TTC549 (cell line): ENCODE measurements at regions not wholly inside any gene's neighbourhood (a gene's known extent, or its start where the extent isn't known, plus 50 kb on each side); places are given as distances from the start of the nearest gene placed in this dataset.
A peak's percentile ranks its signal among the peaks of the same experiment; 100 is the strongest.

Experiments used
- FAIRE-seq: peaks from 2 replicates; lab custom pipeline; 2012; peaks lifted over from hg19 to GRCh38; lab: Jason Lieb, UNC

DNA sequence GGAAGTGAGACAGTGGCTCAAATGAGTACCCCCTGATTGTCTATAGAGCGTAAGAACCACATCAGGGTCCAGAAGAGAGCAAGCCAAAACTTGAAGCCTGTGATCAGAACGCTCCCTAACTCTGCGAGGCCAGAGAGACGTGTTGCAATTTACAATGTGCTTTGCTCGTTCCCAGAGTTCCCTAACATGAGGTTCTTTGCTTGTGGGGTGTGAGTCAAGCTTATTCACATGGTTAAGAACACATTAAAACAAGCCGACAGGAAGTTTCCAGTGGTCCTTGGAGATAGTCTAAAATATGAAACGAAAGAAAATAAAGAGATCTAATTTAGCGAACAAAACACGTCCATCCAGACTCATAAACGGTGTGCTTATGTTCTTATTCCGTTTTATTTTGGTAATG lies 702.3 kb downstream of the TRIML1 start:
- FAIRE-seq = no peak

DNA sequence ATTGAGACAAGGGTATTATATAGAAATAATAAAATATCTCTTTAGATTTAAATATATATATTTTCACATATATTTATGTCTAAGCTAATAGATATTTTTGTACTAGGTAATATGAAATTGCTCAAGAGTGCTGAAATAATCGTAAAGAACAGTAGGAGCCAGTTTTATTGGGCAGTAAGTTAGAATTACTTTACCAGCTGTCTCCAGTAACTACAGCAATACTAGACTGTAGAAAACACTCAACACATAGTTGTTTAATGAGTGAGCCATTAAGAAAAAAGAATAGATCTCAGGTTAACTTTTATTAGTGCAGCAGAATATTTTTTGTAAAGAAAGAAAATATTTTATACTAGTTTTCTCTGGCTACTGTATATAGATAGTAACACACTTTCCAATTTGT lies 715.2 kb downstream of the TRIML1 start:
- FAIRE-seq = no peak

DNA sequence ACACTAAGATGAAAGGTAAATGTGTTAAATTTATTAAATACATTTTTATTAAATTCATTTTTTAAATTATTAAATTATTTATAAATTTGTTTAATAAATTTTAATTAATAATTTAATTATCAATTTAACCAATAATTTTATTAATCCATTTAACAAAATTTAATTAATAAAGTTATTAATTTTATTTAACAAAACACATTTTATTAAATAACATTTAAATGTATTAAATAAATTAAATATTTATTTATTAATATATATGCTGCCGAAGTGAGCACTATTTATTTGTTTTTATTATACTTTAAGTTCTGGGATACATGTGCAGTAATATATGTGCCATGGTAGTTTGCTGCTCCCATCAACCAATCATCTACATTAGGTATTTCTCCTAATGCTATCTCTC lies 719.5 kb downstream of the TRIML1 start:
- peak; percentile 95 for FAIRE-seq

DNA sequence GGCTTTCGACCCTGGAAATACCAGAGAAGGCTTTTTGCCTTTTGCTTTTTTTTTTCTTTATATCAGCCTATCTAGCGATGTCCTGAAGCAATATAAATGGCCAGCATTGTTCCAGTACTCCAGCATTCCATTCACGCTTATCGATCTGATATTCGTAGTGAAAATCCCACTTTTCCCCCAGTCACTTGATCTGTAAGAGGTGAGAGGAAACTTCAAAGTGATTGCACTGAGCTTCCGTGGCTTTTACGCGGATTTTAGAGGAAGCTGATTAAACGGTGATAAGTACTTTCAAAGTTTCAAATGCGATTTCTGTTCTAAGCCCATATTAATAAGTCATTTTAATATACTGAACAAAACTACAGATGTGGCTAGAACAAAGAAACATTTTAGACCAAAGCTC lies 725.5 kb downstream of the TRIML1 start:
- no peak for FAIRE-seq

DNA sequence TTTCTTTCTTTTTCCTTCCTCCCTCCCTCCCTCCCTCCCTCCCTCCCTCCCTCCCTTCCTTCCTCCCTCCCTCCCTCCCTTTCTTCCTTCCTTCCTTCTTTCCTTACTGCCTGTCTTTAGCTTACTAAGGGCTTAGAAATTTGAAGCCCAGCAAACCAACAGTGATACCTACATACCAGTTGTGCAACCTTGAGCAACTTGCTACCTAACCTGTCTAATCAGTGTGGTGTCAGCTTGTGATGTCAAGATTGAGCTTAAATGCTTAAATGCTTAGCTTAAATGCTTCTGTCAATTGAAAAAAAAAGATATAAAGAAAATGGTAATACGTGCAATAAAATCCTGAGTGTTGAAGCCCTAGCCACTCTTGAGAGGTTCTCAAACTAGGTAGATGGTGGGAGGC lies 728.6 kb downstream of the TRIML1 start:
- no peak for FAIRE-seq

DNA sequence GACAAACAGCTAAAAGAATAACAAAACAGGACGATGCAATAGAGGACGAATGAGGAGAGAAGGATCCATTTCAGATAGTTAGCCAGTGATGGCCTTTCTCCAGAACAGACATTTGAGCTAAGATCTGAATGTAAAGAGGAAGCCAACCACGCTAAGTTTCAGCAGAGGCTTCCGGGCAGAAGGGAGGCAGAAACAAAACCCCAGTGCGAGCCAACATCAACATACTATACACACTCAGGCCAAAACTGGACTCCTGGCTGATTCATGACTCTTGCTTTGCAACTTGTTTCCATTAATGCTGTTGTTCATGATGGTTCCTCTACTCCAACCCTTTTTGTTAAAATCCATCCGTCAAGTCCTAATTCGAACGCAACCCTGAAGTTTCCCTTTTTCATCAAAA lies 730.3 kb downstream of the TRIML1 start:
- FAIRE-seq = no peak

DNA sequence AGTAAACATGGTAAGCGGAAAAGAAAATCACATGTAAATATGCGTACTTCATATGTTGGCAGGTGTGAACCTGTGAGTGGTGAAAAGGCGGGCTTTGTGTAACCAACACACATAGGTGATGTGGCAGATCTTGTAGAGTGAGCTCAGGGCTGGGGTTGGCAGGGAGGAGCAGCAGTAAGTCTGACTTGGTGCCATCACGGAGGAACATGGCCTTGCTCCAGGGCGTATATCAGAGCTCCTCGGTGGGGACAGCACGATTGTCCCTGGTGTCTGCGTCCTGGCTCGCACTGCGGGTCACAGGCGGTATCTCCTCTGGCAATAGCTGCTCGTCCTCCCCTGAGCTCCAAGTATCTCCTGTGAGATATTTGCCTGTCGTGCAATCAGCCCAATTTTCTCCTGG lies 733.6 kb downstream of the TRIML1 start:
- no peak for FAIRE-seq

DNA sequence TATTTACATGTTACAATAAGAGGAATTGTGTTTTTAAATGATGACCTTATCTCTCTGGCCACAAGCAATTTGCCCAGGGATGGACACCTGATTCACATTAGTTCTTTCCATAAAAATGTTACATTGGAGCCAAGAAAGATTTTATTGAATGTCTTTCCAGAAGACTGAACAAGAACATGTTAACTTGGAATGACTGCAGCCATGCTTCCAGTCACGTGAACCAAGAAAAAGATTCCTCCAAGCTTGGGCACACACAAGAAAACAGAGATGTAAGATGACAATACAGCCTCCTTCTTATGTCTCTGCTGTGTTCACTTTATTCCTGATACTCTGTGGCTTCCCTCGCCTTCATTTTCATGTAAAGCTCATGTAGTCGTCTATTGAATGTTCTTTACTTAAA lies 737.6 kb downstream of the TRIML1 start:
- no peak for FAIRE-seq

DNA sequence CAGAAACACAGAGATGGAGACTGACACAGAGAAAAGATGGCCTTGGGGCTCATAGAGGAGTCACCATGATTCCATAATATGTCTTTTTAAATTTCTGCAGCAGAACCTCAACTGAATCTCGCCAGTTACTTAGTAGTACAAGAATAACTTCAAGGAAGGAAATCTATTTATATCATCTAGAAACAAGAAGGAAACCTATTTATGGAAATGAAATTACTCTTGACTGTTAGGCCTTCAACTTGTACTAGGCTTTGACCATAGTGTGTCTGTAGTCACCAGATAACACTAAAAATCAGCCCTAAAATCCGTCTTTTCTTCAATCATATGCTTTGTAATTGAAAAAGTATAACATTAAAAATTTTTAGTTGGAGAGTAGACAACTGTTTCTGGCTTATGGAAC lies 740.4 kb downstream of the TRIML1 start:
- FAIRE-seq = no peak

DNA sequence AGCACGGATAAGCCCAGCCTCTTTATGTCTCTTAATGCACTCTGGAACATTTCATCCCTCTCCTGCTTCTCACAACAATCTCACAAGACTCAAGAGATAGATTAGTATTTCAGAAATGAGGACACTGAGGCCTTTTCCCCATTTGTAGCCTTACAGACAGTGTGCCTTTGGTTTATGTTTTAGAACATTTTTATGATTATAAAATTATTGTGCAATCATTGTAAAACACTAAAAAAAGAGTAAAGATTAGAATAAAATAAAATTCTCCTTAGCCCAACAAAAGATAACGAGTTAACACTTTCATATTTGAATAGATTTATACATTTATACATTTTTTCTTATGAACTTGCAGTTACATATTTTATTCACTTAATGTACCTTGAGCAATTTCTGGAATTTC lies 748.7 kb downstream of the TRIML1 start:
- FAIRE-seq = no peak

DNA sequence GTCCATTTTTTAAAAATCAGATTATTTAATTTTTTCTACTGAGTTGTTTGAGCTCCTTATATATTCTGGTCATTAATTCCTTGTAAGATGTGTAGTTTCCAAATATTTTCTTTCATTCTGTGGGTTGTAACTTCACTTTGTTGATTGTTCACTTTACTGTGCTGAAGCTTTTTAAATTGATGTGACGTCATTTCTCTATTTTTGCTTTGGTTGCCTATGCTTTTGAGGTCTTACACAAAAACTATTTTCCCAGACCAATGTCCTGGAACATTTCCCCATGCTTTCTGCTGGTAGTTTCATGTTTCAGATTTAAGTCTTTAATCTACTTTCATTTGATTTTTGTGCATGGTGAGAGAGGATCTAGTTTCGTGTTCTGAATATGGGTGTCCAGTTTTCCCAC lies 753.6 kb downstream of the TRIML1 start:
- no peak for FAIRE-seq

DNA sequence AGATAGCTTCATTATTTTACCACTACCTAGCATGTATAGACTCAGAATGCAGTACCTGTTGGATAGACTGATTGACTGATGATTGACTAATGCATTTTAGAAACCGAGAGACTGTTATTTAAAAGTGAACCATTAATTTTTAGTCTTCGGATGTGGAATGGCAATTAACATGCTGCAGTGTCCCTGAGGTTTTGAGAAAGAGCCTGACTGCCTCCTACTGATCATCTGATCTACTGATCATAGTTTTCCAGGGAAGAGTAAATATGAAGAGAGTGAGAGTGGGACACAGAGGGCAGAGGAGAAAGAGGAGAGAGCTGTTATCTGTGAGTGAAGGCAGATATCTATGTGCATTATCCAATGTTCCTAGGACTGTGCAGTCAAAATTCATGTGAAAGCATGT lies 764.7 kb downstream of the TRIML1 start:
- no peak for FAIRE-seq

DNA sequence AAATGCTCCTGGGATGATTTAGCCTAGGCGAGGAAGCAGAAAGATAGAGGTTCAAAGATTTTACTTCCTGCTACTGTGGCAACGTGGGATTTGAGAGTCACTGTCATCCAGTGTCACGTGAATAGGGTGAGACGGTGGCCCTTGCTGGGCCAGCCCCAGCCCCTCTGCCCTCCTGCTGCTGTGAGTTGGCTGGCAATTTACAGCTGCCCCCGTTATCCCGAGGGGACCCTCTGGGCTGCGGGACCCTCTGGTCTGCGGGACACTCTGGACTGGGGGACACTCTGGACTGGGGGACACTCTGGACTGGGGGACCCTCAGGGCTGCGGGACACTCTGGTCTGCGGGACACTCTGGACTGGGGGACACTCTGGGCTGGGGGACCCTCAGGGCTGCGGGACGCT lies 765.4 kb downstream of the TRIML1 start:
- FAIRE-seq = no peak

DNA sequence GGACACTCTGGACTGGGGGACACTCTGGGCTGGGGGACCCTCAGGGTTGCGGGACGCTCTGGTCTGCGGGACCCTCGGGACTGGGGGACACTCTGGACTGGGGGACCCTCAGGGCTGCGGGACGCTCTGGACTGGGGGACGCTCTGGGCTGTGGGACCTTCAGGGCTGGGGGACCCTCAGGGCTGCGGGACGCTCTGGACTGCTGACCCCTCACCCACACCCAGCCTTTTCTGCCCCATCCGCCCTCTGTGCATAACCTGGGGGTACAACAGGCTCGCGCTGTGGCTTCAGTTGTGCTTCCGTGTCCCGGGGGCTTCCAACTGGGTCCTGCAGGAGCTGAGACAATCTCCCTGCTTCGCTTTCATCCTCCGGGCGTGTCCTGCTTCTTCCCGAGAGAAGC lies 766.0 kb downstream of the TRIML1 start:
- no peak for FAIRE-seq

DNA sequence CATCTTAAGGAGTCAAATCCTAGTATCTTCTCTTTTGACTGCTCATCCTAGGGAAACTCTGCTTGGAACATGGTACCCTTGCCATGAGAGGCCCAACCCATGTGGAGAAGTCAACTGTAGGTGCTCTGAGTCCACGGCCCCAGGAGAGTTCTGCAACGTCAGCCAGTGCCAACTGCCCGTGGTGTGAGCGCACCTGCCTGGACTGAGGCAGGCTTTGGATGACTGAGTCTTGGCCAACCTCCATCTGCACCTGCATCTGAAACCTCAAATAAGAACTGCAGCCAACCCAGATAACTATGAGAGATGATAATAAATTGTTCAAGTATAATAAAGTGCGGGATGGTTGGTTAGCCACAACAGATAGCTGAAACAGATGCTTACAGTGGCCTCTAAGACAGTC lies 772.0 kb downstream of the TRIML1 start:
- no peak for FAIRE-seq

DNA sequence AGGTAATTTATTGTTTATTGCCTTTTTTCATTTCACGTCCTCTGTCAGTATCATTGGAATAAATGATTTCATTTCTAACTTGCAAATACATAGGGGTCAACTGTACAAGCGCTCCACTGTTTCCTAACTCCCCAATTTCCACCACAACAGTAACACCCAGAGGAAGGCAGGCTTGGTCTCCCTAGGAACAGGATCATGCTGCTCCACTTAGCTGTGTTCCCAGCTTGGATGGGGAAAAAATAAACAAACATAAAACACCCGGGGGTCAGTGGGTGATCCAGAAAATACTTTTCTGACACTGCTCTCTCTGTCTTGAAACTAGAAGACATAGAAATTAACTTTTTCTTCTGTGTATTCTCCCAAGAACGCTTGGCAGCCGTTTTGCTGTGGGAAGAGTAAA lies 772.5 kb downstream of the TRIML1 start:
- FAIRE-seq = no peak

DNA sequence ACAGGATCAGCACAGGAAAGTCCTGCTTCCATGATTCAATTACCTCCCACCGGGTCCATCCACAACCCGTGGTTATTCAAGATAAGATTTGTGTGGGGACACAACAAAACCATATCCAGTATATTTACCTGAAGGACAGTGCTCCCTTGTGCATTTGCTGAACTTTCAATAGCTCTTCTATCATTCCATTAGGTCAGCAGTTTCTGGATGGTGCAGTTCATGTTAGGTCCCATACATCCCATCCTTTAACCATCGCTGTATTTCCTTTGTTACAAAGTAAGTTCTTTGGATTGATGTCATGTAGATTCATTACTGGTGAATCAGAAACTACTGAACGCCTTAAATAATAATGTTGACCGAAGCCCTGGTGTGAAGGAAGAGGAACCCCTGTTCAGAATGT lies 775.9 kb downstream of the TRIML1 start:
- no peak for FAIRE-seq

DNA sequence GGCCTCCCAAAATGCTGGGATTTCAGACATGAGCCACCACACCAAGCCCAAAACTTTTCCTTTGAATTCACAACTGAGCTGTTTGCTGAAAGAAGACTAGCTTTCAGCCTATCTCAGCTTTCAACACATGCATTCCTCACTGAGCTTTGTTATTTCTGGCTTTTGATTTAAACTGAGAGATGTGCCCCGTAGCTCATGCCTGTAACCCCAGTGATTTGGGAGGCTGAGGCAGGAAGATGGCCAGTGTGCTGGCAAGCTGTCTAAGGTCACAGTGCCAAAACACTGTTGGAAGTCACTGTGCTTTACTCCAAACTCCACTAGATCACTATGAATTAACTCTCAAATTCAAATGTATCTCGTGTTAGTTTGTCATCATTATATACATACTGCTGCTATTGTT lies 779.5 kb downstream of the TRIML1 start:
- FAIRE-seq = no peak

DNA sequence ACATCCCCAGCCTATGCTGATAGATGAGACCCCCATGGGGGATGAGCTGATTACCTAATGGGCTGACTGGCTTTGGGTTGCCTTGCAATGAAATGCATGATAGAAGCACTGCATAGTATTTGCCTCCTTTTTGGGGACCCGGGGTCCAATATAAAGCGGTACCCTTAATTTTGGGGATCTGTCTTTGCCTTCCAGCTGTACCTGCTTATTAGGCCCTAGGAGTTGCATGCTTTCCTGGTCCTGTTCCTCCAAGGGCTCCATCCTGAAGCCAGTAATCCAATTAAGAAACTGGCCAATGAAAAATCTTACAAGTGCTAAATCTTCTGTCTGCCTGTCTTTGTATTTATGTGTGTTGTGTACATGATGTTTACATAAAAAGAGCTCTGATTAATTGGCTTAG lies 791.6 kb downstream of the TRIML1 start:
- FAIRE-seq = no peak

DNA sequence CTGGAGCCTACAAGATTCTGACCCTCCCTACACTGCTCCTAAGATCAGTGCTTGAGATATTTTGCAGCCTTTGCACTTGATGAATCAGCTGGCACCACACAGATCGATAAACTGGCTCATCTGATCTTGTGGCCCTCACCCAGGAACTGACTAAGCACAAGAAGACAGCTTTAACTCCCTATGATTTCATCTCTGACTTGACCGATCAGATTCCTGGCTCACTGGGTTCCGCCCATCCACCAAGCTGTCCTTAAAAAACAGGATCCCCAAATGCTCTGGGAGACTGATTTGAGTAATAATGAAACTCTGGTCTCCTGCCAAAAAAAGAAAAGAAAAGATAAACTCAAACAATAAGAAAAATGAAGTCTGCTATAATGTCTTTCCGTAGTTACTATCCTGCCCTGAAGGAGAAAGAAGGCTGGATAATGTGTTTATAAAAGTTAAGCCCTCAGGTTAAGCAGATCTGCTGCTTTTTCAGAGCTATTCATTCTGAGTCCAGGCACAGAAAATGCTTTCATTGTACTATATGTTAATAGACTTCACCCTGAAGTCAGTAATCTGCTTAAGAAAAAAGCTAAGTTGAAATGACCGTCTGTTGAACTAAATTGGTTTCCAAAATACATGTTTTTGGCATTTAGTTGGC lies 795.2 kb downstream of the TRIML1 start:
- FAIRE-seq = no peak

DNA sequence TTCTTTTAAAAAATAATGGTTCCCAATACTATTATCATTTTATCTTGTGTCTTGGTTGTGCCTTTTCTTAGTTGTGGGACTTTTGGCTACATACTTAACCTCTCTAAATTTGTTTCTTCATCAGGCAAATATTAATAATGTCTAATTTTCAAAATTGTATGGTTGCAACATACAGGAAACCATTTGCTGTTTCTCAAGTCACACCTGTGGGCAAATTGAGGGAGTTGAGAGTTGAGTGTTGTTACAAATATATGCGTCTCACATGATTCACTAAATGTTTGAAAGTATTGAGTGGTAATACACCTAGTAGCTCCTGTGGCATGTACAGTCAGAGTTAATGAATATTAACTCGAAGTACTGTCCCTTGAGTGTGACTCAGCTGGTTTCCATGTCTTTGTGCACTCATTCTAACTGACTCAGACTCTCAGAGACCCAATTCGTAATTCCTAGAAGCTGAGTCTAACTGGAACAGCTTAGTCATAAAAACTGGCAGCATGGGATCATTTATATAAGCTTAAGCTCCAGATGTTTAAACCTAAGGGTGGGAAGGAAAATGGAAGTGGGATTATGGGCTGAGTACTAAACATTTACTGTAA lies 802.4 kb downstream of the TRIML1 start:
- no peak for FAIRE-seq

DNA sequence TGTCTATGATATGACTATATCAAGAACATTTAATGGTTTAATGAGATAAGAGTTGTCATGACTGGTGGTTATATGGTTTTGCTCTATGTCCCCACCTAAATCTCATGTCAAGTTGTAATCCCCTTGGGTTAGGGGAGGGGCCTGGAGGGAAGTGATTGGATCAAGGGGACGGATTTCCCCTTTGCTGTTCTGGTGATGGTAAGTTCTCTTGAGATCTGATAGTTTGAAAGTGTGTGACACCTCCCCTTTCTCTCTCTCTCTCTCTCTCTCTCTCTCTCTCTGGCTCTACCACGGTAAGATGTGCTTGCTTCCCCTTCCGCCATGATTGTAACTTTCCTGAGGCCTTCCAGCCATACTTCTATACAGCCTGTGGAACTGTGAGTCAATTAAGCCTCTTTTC lies 803.4 kb downstream of the TRIML1 start:
- FAIRE-seq = no peak

DNA sequence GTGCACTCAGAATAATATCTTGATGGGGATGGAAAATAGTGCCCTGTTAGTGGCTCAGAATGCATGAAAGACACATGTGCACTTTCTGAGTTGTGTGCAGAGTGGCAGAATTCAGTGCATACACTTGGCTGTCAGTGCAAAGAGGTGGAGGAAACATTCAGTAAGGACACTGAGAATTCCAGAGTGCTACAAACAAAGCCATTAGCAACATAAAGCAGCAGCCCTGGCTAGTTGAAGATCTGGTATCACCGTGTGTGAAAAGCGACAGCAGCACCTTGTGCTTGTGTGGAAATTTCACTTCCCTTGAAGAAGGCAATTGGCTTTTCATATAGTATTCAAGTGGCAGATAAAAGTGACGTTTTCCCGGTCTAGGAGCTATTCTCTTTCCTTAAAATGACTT lies 810.4 kb downstream of the TRIML1 start:
- FAIRE-seq = no peak

DNA sequence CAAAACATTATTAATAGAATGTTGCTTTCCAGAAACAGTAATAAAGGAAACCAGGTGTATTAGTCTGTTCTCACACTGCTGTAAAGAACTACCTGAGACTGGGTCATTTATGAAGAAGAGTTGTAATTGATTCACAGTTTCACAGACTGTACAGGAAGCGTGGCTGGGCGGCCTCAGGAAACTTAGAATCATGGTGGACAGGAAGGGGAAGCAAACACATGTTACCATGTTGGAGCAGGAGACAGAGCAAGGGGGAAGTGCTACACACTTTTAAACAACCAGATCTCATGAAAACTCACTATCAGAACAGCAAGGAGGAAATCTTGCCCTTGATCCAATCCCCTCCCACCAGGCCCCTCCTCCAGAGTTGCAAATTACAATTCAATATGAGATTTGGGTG lies 815.8 kb downstream of the TRIML1 start:
- FAIRE-seq = no peak

DNA sequence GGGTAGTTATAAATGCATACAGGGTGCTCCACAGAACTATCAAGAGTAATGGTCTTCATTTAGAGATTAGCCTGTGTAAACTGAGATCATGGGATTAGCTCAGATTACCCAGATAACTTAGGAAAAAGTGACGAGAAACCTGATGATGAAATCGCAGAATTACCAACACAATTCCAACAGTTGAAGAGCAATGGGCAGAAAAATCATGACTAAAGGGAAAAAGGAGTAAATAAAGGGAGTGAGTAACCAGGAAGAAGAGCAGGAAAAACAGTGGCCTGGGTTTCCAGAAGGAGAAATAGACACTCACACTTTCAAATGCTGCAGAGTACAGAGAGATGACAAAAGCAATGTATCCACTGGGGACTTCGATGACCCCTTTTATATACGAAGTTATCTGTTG lies 817.3 kb downstream of the TRIML1 start:
- no peak for FAIRE-seq
